ENCODE measurements at regions not wholly inside any gene's neighbourhood (a gene's known extent, or its start where the extent isn't known, plus 50 kb on each side); places are given as distances from the start of the nearest gene placed in this dataset.

GRCh38 chr2:17095340-17095739, 422.9 kb downstream of the RAD51AP2 start:
- ChIA-PET CTCF (no interaction called here), POLR2A (no interaction called here)

GRCh38 chr2:17093712-17094111, 424.5 kb downstream of the RAD51AP2 start:
- POLR2A ChIA-PET, result no interaction called here
- CTCF ChIA-PET, result no interaction called here

DNA sequence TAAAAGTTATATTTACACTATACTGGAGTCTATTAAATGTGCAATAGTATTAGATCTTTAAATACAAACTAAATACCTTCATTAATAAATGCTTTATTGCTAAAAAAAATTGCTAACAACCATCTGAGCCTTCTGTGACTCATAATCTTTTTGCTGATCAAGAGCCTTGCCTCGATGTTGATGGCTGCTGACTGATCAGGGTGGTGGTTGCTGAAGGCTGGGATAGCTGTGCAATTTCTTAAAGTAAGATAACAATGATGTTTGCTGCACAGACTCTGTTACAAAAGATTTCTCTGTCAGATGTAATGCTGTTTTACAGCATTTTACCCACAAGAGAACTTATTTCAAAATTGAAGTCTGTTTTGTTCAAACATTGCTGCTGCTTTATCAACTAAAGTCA, 421.4 kb upstream of the CYRIA start:
- ChIA-PET CTCF (no interaction called here), POLR2A (no interaction called here)

GRCh38 chr2:17085546-17086202, 420.0 kb upstream of the CYRIA start:
- CTCF ChIA-PET, result no interaction called here
- POLR2A ChIA-PET, result no interaction called here

DNA sequence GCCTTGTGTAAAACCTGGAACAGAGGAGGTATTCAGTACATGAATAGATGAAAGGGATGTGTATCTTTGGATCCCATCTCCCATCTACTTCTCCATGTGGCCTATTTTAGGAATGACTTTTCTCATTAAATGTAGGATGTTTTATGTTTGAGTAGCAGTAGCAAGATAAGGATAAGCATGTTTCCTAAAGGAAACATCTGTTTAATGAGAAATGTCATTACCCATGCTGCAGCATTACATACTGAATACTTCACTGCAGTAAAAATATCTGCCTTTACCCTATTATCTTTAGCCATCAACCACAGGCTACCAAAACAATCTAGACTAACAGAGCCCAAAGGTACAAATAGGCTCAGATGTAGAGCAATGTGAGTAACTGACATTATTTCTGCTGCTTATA, 419.2 kb upstream of the CYRIA start:
- CTCF ChIA-PET, result no interaction called here
- POLR2A ChIA-PET, result no interaction called here

DNA sequence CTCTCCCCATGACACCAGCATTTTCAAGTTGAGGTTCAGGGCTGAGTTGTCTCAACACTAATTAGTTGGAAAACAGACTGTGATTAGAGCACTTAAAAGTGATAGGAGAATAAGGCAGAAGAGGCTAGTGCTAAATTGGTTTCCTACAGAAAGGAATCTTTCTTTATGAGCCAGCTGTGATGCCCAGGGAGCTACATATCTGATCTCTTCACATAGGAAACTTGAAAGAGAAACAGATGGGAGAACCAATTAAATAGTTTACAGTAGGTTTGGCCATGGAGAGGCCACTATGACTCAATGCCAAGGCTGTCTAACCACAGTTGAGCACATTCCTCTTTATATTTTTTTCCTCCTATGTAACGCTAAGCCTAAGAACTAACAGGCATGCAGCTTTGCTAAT, 418.3 kb upstream of the CYRIA start:
- CTCF ChIA-PET, result no interaction called here
- POLR2A ChIA-PET, result no interaction called here

DNA sequence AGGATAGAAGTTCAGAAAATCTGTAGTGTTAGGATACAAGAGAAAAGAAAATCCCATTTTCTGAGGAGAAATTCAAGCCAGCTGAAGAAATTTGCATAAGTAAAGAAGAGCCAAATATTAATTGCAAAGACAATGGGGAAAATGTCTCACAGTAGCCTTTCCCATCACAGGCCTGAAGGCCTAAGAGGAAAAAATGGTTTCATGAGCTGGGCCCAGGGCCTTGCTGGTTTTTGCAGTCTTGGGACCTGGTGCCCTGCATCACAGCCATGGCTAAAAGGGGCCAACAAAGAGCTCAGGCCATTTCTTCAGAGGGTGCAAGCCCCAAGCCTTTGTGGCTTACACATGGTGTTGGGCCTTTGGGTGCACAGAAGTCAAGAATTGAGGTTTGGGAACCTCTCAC, 413.6 kb upstream of the CYRIA start:
- CTCF ChIA-PET, result no interaction called here

DNA sequence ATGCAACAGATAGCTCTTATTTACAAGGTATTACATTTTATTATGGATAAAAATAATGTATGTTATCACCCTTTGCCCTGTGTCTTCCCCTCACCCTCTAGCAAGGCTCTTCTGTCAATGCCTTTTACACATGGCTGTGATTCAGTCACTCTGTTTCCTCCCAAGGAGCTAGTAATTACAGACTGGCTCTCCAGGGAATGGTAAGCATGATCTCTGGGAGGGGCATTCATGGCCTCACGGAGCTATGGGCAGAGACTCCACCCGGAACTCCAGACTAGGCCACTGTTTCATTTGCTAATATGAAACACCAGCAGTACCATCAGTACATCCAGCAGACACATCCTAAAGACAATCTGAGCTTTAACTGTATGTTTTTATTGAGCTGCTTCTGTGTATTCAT, 410.9 kb upstream of the CYRIA start:
- CTCF ChIA-PET, result no interaction called here

More for the DNA sequence above, 413.6 kb upstream of the CYRIA start:
- POLR2A ChIA-PET, result no interaction called here

DNA sequence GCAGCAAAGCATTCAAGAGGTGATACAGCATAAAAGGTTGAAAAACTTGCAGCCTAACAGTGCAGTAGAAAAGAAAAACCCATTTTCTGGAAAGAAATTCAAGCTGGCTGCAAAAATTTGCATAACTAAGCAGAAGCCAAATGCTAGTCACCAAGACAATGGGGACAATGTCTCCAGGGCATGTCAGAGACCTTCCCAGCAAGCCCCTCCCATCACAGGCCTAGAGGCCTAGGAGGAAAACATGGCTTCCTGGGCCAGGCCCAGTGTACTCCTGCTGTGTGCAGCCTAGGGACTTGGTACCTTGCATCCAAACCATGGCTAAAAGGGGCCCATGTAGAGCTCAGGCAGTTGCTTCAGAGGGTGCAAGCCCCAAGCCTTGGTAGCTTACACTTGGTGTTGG, 405.1 kb upstream of the CYRIA start:
- CTCF ChIA-PET, result no interaction called here
- POLR2A ChIA-PET, result no interaction called here

More for the DNA sequence above, 410.9 kb upstream of the CYRIA start:
- POLR2A ChIA-PET, result no interaction called here

DNA sequence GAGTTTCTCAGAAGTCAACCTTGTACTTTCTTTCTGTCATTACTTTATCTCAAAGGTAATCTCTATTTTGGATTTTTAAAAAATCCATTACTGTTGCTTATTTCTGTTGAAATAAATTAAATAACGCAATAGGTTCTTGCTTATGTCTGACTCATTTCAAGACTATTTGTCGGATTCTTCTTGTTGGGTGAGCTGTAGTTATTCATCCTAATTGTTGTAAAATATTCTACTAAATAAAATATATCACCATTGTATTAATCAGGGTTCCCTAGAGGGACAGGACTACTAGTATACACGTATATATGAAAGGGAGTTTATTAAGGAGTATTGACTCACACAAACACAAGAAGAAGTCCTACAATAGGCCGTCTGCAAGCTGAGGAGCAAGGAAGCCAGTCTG, 403.9 kb upstream of the CYRIA start:
- CTCF ChIA-PET, result no interaction called here
- POLR2A ChIA-PET, result no interaction called here

- CTCF ChIA-PET, result no interaction called here
- POLR2A ChIA-PET, result no interaction called here
These were observed 402.4 kb upstream of the CYRIA start for GRCh38 chr2:17068021-17068420.

- POLR2A ChIA-PET, result no interaction called here
These were observed 399.9 kb upstream of the CYRIA start for GRCh38 chr2:17065536-17065935.

GRCh38 chr2:17061028-17061427, 395.4 kb upstream of the CYRIA start:
- ChIA-PET CTCF (no interaction called here), POLR2A (no interaction called here)

More at GRCh38 chr2:17065536-17065935, 399.9 kb upstream of the CYRIA start:
- CTCF ChIA-PET, result no interaction called here

- ChIA-PET CTCF (no interaction called here), POLR2A (no interaction called here)
These were observed 393.8 kb upstream of the CYRIA start for GRCh38 chr2:17059458-17059857.

DNA sequence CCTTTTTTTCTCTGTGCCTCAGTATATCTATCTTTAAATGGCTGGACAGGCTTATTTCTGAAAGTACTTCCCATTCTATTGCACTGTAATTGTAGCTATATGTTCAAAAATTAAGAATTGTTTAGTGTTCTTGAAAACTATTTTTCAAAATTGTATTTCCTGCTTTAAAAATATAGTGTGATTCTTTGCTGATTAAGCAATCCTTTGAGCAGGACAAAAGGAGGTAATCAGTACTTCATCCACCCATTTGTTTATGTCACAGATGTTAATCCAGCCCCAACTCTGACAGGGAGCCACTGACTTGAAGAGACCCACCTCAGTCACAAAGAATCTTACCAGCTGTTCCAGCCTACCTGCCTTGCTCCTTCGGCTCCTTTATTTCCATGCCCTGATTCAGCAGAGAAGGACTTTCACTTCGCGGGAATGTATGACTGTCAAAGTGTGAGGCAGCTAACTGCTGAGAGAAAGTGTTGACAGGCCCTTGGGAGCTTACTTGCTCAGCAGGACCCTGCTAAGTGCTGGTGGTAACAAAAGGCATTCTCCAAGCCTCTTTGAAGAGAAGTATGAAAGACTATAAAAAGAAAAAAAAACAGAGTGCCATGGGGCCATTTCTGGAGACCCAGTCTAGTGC, 393.3 kb upstream of the CYRIA start:
- ChIA-PET POLR2A (no interaction called here), CTCF (no interaction called here)

GRCh38 chr2:17057109-17058017, 391.7 kb upstream of the CYRIA start:
- CTCF ChIA-PET, result no interaction called here

GRCh38 chr2:17056236-17056635, 390.6 kb upstream of the CYRIA start:
- ChIA-PET POLR2A (no interaction called here), CTCF (no interaction called here)

More at GRCh38 chr2:17057109-17058017, 391.7 kb upstream of the CYRIA start:
- POLR2A ChIA-PET, result no interaction called here

GRCh38 chr2:17052001-17052400, 386.4 kb upstream of the CYRIA start:
- POLR2A ChIA-PET, result no interaction called here
- CTCF ChIA-PET, result no interaction called here

GRCh38 chr2:17051538-17051937, 385.9 kb upstream of the CYRIA start:
- POLR2A ChIA-PET, result no interaction called here
- CTCF ChIA-PET, result no interaction called here

DNA sequence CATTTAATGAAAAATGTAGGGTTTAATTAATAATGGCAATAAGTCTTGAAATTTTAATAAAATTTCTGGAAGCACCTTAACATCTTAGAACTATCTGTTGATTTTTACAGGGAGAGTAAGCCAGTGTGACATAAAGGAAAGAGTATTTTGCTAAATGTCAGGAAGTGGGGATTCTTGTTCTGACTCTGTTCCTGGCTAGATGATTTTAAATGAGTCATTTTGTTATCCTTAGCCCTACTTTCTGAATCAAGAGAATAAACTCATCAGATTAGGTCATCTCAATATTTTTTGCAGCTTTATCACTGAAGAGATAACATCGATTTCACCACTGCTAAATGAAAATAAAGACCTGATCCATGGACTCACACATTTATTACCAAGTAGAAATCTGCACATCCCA, 377.5 kb upstream of the CYRIA start:
- POLR2A ChIA-PET, result no interaction called here
- CTCF ChIA-PET, result no interaction called here

DNA sequence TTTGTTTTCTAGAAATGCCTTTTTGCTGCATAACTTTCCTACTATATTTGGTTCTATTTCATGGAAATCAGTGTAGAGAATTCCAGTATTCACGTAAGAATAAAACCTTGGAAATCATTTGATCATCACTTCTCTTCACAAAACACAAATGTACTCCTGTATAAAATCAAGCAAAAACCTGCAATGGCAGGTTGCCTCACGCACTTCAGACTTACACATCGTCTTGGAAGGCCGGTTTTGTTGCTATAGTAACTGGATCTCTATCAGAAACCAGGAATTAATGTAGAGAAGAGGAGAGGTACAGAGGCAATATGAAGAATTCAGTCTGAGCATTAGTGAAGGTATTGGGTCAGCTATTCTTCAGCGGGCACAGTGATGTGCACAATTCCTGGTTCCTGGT, 370.7 kb upstream of the CYRIA start:
- CTCF ChIA-PET, result no interaction called here
- POLR2A ChIA-PET, result no interaction called here
